GM21737 (cell line): ENCODE measurements at regions not wholly inside any gene's neighbourhood (a gene's known extent, or its start where the extent isn't known, plus 50 kb on each side); places are given as distances from the start of the nearest gene placed in this dataset.

Experiments used
- ATAC-seq: cut with Tn5 transposase; IDR thresholded peaks from one replicate; pipeline ENCODE4 v1.9.1; 2021; ENCODE audit warnings: mild to moderate bottlenecking, moderate library complexity; ENCODE audit not compliant: unreplicated experiment

- ATAC-seq = no peak
Observed at GRCh38 chr14:48490756-48491155, 815.4 kb upstream of the MDGA2 start.

DNA sequence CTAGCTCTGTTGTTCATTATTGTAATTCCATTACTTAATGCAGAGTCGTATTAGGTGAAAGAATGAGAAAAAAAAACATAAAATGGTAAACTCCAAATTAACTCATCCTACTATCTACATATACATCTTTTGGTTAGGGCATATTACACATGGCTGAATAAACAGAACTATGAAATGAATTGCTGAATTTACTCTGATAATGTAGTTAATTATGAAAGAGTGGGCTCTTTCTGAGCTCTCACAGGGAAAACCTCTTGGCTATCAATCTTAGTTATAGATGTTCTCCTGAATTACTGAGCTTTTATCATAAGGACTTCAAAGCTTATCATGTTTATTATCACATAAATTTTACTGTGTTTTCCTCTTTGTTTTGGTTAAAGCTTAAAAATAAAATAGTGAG lies 798.5 kb upstream of the MDGA2 start:
- ATAC-seq = no peak

- no peak for ATAC-seq
Observed at GRCh38 chr14:48456051-48456450, 780.6 kb upstream of the MDGA2 start.

DNA sequence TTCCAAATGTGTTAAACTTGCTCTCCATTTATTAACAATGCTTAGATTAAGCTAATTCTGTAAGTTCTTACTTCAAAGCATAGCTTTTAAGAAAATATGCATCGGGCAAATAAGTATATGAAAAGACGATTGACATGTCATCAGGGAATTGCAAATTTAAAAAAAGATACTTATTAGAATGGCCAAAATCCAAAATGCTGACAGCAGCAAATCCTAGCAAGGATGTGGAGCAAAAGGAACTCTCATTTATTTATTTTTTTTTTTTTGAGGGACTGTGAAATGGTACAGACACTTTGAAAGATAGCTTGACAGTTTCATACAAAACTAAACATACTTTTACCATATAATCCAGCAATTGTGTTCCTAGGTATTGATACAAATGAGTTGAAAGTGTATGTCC lies 779.5 kb upstream of the MDGA2 start:
- no peak for ATAC-seq

DNA sequence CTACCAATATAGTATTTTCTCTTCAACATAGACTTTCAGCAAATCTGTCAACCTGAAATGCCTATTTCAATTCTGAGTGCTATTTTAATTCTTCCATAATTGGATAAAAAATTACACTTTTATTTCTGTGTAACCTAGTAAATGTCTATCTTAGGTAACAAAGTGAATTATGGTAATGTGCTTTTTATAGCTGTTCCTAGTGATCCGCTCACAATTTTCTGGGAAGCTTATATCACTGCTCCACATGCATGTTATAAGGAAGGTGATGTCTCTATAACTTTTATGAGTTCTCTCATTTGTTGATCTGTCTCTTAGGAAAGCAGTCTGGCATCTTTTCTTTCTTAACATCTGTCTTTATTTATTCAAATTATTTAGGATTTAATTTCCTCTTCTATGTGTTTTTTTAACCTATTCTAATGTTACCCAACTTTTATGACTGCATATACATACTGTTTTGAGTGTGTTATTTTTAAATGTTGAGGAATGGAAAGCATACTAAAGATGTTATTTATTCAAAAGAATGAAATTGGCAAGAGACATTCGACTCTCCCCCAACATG lies 777.1 kb upstream of the MDGA2 start:
- ATAC-seq = no peak

DNA sequence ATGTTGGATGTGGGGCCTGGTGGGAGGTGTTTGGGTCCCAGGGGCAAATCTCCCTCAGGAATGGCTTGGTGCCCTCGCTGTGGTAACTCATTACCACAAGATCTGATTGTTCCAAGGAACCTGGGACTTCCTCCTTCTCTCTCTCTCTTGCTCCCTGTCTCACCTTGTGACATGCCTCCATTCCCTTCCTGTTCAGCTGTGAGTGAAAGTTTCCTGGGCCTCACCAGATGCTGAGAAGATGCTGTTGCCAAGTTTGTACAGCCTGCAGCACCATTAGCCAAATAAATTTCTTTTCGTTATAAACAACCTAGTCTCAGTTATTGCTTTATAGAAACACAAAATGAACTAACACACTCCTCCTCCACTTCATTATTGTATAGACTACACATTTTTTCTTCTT lies 759.8 kb upstream of the MDGA2 start:
- no peak for ATAC-seq

GRCh38 chr14:48430805-48431204 lies 755.4 kb upstream of the MDGA2 start:
- no peak for ATAC-seq

DNA sequence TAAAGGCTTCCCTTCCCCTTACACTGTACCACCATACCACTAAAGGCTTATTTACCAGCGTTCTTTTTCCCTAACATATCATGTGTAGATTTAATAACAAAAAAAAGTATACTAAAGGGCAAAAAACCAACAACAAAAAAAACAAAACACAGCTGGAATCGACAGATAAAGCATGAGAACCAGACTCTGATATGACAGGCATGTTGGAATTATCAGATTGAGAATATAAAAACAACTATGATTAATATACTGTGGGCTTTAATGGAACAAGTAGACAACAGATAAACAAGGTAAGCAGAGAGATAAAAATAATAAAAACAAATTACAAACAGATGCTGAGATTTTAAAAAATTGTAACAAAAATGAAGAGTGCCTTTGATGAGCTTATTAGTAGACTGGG lies 754.1 kb upstream of the MDGA2 start:
- ATAC-seq = no peak

DNA sequence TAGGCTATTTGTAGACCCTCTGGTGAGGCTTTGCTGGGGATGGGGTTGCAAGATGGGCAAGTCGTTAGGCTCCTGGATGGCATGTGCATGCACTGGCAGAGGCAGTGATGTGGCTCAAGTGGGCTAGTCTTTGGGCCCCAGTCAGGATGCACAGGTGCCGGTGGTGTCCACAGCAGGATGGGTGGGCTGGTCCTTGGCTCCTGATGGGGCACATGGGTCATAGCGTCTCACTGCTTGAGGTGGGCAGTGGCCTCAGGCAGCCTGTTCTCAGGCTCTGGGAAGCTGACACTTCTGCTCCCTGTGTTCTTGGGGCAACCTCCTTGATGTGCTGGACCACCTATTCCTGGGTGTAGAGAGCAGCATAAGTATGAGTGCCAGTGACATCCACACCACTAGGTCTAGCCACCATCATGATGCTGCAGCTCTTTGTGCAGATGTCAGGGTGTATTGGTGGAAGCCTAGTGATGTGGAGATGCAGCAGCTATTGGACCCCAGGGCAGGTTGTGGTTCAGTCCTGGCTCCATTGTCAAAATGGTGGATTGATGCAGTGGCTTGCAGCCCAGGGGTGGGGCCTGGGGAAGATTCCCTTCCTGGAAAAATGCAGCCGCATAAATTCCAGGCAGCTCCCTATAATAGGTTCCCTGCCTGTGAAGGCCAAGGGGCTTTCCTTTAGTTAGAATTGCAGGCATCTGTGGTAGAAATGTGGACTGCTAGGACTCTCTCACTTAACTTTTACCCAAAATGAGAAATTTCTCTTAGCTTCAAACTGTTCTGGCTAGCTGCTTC lies 742.5 kb upstream of the MDGA2 start:
- ATAC-seq = no peak

GRCh38 chr14:48401321-48401720 lies 725.9 kb upstream of the MDGA2 start:
- ATAC-seq = no peak

DNA sequence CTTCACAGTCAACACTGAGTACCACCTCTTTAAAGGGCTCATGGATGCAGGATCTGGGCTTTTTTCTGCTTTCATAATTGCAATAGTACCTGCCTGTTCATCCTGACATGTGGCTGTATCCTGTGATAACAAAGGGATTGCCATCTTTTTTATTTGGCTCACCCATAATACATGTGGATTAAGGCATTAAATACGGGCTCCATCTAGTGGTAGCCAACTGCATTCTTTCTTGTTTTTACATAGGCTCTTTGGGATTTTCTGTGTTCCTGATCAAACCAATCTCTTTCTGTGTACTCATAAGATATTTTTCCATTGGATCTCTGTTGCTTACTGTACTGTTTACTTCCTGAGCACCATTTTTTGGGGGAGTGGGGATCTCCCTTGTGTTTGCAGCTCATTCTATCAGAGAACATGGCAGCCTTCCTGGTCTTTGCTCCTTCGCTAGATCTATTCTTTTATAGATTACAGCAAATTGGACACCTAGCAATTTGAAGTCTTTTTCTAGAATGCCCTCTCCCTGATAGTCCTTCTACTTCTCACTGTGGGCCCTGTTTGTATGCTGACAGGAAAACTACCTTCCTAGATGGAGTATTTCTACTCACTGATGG lies 723.4 kb upstream of the MDGA2 start:
- no peak for ATAC-seq

- ATAC-seq = no peak
Observed at GRCh38 chr14:48391661-48392060, 716.3 kb upstream of the MDGA2 start.

GRCh38 chr14:48390346-48390745 lies 714.9 kb upstream of the MDGA2 start:
- no peak for ATAC-seq

GRCh38 chr14:48384821-48385220 lies 709.4 kb upstream of the MDGA2 start:
- ATAC-seq = no peak

GRCh38 chr14:48382961-48383360 lies 707.6 kb upstream of the MDGA2 start:
- ATAC-seq = no peak

- no peak for ATAC-seq
Observed at GRCh38 chr14:48378541-48378940, 703.1 kb upstream of the MDGA2 start.

DNA sequence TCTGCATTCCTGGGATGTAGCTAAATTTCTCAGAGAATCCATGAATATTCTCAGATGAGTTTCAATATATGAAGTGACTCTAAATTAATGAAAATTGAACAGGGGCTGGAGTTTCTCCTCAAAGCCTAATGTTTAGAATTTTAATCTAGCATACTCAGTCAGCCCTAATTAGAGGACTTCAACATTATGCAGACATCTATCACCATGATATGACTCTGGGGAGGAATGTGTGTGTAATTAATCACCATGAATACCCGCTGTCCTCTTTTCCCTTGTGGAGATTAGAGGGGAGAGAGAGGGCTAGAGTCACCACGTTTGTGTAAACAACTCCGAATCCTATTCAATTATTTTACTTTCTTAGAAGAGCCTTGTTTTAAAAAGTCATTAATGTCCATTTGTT lies 698.6 kb upstream of the MDGA2 start:
- ATAC-seq = no peak

- no peak for ATAC-seq
Observed at GRCh38 chr14:48350971-48351370, 675.6 kb upstream of the MDGA2 start.

DNA sequence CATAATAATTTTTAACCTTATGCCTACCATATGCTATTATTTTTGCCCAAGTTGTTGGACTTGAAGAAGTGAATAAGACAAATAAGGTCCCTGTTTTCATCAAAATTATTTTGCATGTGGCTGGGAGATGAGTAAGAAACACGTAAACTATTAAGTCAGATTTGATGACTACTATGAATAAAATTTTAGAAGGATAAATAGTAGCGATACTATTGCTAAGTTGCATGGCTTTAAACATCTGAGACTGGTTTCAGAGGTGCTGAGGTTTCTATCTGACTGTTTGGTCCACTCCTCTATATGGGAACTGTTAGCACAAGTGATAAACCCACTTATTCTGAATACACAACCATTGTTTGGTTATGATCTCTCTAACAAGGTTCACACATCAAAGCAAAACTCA lies 674.3 kb upstream of the MDGA2 start:
- no peak for ATAC-seq

DNA sequence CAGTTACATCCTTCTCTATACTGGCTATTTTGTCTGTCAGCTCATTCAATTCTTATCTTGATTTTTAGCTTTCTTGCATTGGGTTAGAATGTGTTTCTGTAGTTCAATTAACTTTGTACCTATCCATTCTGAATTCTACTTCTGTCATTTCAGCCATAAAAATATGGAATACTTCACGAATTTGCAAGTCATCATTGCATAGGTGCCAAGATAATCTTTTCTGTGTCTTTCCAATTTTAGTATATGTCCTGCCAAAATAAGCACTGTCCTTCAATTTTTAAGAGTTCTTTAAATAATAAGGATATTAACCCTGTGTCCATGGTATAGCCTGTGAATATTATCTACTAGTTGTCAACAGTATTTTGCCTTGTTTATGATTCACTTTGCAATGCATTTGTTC lies 665.7 kb upstream of the MDGA2 start:
- no peak for ATAC-seq

DNA sequence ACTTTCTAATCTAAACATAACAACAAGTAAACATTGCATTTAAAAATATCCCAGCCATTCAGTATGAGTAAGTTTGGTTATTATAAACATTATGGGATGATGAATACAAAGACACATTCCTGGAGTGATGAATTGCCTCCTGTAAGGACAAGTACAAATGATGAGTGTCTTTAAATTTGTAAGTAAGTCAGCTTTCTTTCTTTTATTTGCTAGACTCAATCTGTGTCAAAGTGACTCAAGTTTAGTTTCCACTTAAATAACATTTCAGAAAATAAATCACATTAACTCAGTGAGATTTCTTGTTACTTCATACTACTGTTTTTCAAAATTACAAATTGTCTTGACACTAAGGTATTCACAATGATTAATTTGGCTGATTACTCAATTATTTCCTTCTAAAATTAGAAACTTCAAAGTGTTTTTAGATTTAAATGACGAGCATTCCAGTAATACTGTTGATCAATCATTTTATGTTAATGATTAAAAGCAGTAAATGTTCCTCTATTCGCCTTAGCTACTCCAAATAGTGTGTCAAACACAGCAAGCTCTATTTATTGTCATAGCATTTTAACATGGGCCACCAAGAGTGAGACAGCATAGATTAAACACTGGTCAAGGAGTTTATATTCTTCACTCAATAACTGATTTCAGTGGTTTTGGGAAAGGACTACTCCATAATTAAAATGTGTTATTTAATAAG lies 658.0 kb upstream of the MDGA2 start:
- ATAC-seq = no peak

GRCh38 chr14:48331421-48331820 lies 656.0 kb upstream of the MDGA2 start:
- no peak for ATAC-seq
